ENCODE measurements at regions not wholly inside any gene's neighbourhood (a gene's known extent, or its start where the extent isn't known, plus 50 kb on each side); places are given as distances from the start of the nearest gene placed in this dataset.

GRCh38 chr22:46092670-46093410, 57.5 kb upstream of the PPARA start:
- Histone ChIP-seq H3K9me3 (no peaks in the 10 kb centered on the region), H3K27me3 (no peaks in the 10 kb centered on the region), H3K4me3 (no peak overlapping the region), H3K4me1 (peaks cover 99% of the 10 kb centered on the region), H3K36me3 (replicated peaks in 1 of 2; ENCODE audit: insufficient read depth in 1 of 2, low read depth in 2 of 2) (peaks cover 0 to under 1% of the 10 kb centered on the region in 2 donors), H3K27ac (peak overlapping the region; percentile 45 to 98 (median 77))
- WGBS, 2 donors, result 44 to 57% methylated on average over 17 to 21 of the region's 21 CpGs
- TF ChIP-seq, protein P1, sequence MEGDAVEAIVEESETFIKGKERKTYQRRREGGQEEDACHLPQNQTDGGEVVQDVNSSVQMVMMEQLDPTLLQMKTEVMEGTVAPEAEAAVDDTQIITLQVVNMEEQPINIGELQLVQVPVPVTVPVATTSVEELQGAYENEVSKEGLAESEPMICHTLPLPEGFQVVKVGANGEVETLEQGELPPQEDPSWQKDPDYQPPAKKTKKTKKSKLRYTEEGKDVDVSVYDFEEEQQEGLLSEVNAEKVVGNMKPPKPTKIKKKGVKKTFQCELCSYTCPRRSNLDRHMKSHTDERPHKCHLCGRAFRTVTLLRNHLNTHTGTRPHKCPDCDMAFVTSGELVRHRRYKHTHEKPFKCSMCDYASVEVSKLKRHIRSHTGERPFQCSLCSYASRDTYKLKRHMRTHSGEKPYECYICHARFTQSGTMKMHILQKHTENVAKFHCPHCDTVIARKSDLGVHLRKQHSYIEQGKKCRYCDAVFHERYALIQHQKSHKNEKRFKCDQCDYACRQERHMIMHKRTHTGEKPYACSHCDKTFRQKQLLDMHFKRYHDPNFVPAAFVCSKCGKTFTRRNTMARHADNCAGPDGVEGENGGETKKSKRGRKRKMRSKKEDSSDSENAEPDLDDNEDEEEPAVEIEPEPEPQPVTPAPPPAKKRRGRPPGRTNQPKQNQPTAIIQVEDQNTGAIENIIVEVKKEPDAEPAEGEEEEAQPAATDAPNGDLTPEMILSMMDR (IDR thresholded peaks at IDR 0.05), result no peak
- TF ChIP-seq POLR2A (IDR thresholded peaks at IDR 0.05), result no peak
- DNase-seq, result peak in 1 of 4 donors; percentile 17
- intact Hi-C loops (cut with DNase I), result no loop called here
- ATAC-seq, result no peak

DNA sequence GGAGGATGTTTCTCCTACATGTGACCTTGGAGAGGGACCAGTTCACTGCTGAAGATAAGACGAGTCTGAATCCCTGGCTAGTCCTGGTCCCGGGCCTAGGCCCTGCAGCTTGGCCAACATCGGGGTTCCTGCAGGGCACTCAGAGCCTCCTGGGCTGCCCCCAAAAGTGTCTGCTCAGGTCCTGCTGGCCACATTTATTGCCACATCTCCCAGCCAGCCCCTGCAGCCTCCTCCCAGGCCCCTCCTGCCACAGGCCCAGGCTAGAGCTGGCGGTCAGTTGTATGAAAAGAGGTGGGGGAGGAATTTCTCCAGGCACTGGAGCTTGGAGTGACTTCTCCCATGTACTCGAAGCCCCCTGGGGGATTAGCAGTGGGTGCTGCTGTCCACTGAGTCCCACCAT, 56.5 kb upstream of the PPARA start:
- peaks cover 5 to 10% of the 10 kb centered on the region in 2 donors for H3K36me3 ChIP-seq (replicated peaks in 1 of 2; ENCODE audit: insufficient read depth in 1 of 2, low read depth in 2 of 2)
- TF ChIP-seq, protein P1 (IDR thresholded peaks at IDR 0.05), result no peak
- no peak for TF ChIP-seq POLR2A (IDR thresholded peaks at IDR 0.05)
- intact Hi-C loops (cut with DNase I), result no loop called here
- H3K4me1 ChIP-seq, result peaks cover 99% of the 10 kb centered on the region
- H3K27me3 ChIP-seq, result no peaks in the 10 kb centered on the region
- 48% methylated on average over 2 to 5 of the region's 5 CpGs for WGBS, 2 donors
- H3K9me3 ChIP-seq, result no peaks in the 10 kb centered on the region
- DNase-seq, result no peak
- ATAC-seq, result no peak
- peak overlapping the region; percentile 48 to 87 (median 62) for H3K27ac ChIP-seq
- H3K4me3 ChIP-seq, result no peak overlapping the region

- peaks cover 11 to 15% of the 10 kb centered on the region in 2 donors for H3K36me3 ChIP-seq (replicated peaks in 1 of 2; ENCODE audit: insufficient read depth in 1 of 2, low read depth in 2 of 2)
- intact Hi-C loops (cut with DNase I), result no loop called here
- WGBS, 2 donors, result 60 to 86% methylated on average over 1 to 8 of the region's 8 CpGs
- no peak for DNase-seq
- peak overlapping the region; percentile 48 to 87 (median 62) for H3K27ac ChIP-seq
- peaks cover 99% of the 10 kb centered on the region for H3K4me1 ChIP-seq
- no peak for ATAC-seq
- H3K9me3 ChIP-seq, result no peaks in the 10 kb centered on the region
- no peak for TF ChIP-seq POLR2A (IDR thresholded peaks at IDR 0.05)
- TF ChIP-seq, protein P1 (IDR thresholded peaks at IDR 0.05), result no peak
- no peak overlapping the region for H3K4me3 ChIP-seq
- H3K27me3 ChIP-seq, result no peaks in the 10 kb centered on the region
Observed at GRCh38 chr22:46094676-46095075, 55.6 kb upstream of the PPARA start.

DNA sequence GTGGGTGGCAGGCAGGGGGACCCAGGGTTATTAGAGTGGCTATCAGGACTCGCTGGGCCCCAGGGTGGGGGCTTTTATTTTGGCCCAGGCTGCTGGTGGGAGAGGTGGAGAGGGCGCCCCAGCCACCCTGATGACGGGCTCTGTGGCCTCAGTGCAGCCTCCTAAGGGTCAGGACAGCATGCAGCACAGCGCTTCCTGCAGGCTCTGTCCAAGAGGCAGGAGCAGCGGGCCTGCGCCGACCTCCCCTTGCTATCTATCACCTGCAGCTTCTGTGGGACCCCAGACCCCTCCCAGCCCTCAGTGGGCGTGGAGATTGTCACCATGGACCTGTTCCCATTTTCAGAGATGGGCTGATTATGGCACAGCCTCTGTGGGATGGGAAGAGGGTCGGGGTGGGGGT, 54.3 kb upstream of the PPARA start:
- intact Hi-C loops (cut with DNase I), result no loop called here
- Histone ChIP-seq H3K27me3 (no peaks in the 10 kb centered on the region), H3K36me3 (replicated peaks in 1 of 2; ENCODE audit: insufficient read depth in 1 of 2, low read depth in 2 of 2) (peaks cover 15 to 16% of the 10 kb centered on the region in 2 donors), H3K27ac (peak overlapping the region in 2 of 4 donors; percentile 43 to 58), H3K4me1 (peaks cover 92% of the 10 kb centered on the region), H3K9me3 (no peaks in the 10 kb centered on the region), H3K4me3 (no peak overlapping the region)
- TF ChIP-seq POLR2A (IDR thresholded peaks at IDR 0.05), result no peak
- TF ChIP-seq, protein P1 (IDR thresholded peaks at IDR 0.05), result no peak
- 69% methylated on average over 9 of the region's 9 CpGs; no CpG with 5 or more reads in 1 of the 2 donors for WGBS, 2 donors
- DNase-seq (no peak), ATAC-seq (no peak)
